Neuronal stem cell (in vitro differentiated cells): ENCODE measurements at regions not wholly inside any gene's neighbourhood (a gene's known extent, or its start where the extent isn't known, plus 50 kb on each side); places are given as distances from the start of the nearest gene placed in this dataset.

Source experiments
- DNase-seq: peaks from one replicate; pipeline ENCODE4 v3.0.0-alpha.2; 2013; ENCODE audit warnings: low spot score
- H2AFZ ChIP-seq: one replicate; pipeline ENCODE4 v1.6.1; 2013; ENCODE audit warnings: mild to moderate bottlenecking, low read length, inconsistent platforms
- H2AK5ac ChIP-seq: 2 replicates; pipeline ENCODE4 v1.6.1; 2013; ENCODE audit warnings: low read depth, mild to moderate bottlenecking, inconsistent platforms, low read length, moderate library complexity, mixed read lengths
- H2BK120ac ChIP-seq: 2 replicates; pipeline ENCODE4 v1.6.1; 2013; ENCODE audit warnings: low read depth, mild to moderate bottlenecking, inconsistent platforms, low read length, moderate library complexity, mixed read lengths
- H2BK12ac ChIP-seq: one replicate; pipeline ENCODE4 v1.6.1; 2013; ENCODE audit warnings: low read length, inconsistent platforms
- H2BK15ac ChIP-seq: 2 replicates; pipeline ENCODE4 v1.6.1; 2013; ENCODE audit warnings: mild to moderate bottlenecking, low read length, inconsistent platforms, mixed read lengths
- H2BK5ac ChIP-seq: one replicate; pipeline ENCODE4 v1.6.1; 2013; ENCODE audit warnings: inconsistent platforms, mild to moderate bottlenecking, low read length, moderate library complexity
- H3K14ac ChIP-seq: one replicate; pipeline ENCODE4 v1.6.1; 2013; ENCODE audit warnings: low read length, inconsistent platforms
- H3K18ac ChIP-seq: 2 replicates; pipeline ENCODE4 v1.6.1; 2013; ENCODE audit warnings: low read length, inconsistent platforms
- H3K23ac ChIP-seq: 2 replicates; pipeline ENCODE4 v1.6.1; 2013; ENCODE audit warnings: low read depth, mild to moderate bottlenecking, mixed read lengths, low read length, inconsistent platforms; ENCODE audit not compliant: poor library complexity
- H3K27ac ChIP-seq: replicated peaks from 3 replicates; pipeline ENCODE4 v1.5.1; 2013; ENCODE audit warnings: low read length, inconsistent platforms
- H3K27me3 ChIP-seq, 3 experiments: 2 replicates each; pipeline ENCODE4 v1.6.1; 2013; ENCODE audit warnings: low read length in 3 of 3, mild to moderate bottlenecking in 2 of 3, inconsistent platforms in 1 of 3, low read depth in 1 of 3, mixed read lengths in 1 of 3, moderate library complexity in 1 of 3; ENCODE audit not compliant: control insufficient read depth in 3 of 3, insufficient read depth in 3 of 3
- H3K36me3 ChIP-seq, 2 donors: replicated peaks in 1 of 2; 2 replicates each; pipeline ENCODE4 v1.6.1; 2013; ENCODE audit warnings: low read length in 2 of 2; ENCODE audit not compliant: control insufficient read depth in 2 of 2, insufficient read depth in 2 of 2
- H3K4ac ChIP-seq: 2 replicates; pipeline ENCODE4 v1.6.1; 2013; ENCODE audit warnings: inconsistent platforms, mild to moderate bottlenecking, low read length, moderate library complexity
- H3K4me1 ChIP-seq, 2 donors: 1 replicate in 1 of 2; 2 replicates in 1 of 2; pipeline ENCODE4 v1.6.1; 2013; ENCODE audit warnings: low read length in 2 of 2, low read depth in 1 of 2; ENCODE audit not compliant: control insufficient read depth in 2 of 2, insufficient read depth in 1 of 2
- H3K4me2 ChIP-seq: one replicate; pipeline ENCODE4 v1.6.1; 2013; ENCODE audit warnings: mild to moderate bottlenecking, low read length, inconsistent platforms; ENCODE audit not compliant: insufficient read depth, poor library complexity, severe bottlenecking
- H3K4me3 ChIP-seq, 2 donors: 2 replicates each; pipeline ENCODE4 v1.5.1; 2013; ENCODE audit warnings: low read length in 2 of 2, mild to moderate bottlenecking in 2 of 2, inconsistent platforms in 1 of 2, moderate library complexity in 1 of 2
- H3K79me1 ChIP-seq: one replicate; pipeline ENCODE4 v1.6.1; 2013; ENCODE audit warnings: low read depth, mild to moderate bottlenecking, inconsistent platforms, low read length, moderate library complexity
- H3K9ac ChIP-seq: one replicate; pipeline ENCODE4 v1.6.1; 2013; ENCODE audit warnings: mild to moderate bottlenecking, low read depth, low read length, inconsistent platforms; ENCODE audit not compliant: poor library complexity
- H3K9me3 ChIP-seq, 2 donors: replicated peaks in 1 of 2; 2 replicates each; pipeline versions ENCODE3 to v1.6.1; 2013; ENCODE audit warnings: low read length in 2 of 2, mild to moderate bottlenecking in 2 of 2, inconsistent platforms in 1 of 2, low read depth in 1 of 2, mixed read lengths in 1 of 2, moderate library complexity in 1 of 2; ENCODE audit not compliant: control insufficient read depth in 2 of 2, insufficient read depth in 1 of 2
- H4K8ac ChIP-seq: one replicate; pipeline ENCODE4 v1.6.1; 2013; ENCODE audit warnings: low read depth, mild to moderate bottlenecking, inconsistent platforms, low read length, moderate library complexity
- H4K91ac ChIP-seq: one replicate; pipeline ENCODE4 v1.6.1; 2013; ENCODE audit warnings: low read length, low read depth, mild to moderate bottlenecking, inconsistent platforms; ENCODE audit not compliant: poor library complexity
- WGBS, 2 donors: extraction: QIAGEN DNeasy Blood & Tissue Kit; methylation state at CpG; one replicate each; pipeline ENCODE4 v1.1.7; 2013; ENCODE audit warnings: missing lambda C conversion rate in 2 of 2, mixed read lengths in 1 of 2; ENCODE audit not compliant: insufficient read length in 2 of 2, insufficient replicate concordance in 1 of 2; ENCODE audit errors: extremely low coverage in 2 of 2; 5-methylcytosine and 5-hydroxymethylcytosine counted together

DNA sequence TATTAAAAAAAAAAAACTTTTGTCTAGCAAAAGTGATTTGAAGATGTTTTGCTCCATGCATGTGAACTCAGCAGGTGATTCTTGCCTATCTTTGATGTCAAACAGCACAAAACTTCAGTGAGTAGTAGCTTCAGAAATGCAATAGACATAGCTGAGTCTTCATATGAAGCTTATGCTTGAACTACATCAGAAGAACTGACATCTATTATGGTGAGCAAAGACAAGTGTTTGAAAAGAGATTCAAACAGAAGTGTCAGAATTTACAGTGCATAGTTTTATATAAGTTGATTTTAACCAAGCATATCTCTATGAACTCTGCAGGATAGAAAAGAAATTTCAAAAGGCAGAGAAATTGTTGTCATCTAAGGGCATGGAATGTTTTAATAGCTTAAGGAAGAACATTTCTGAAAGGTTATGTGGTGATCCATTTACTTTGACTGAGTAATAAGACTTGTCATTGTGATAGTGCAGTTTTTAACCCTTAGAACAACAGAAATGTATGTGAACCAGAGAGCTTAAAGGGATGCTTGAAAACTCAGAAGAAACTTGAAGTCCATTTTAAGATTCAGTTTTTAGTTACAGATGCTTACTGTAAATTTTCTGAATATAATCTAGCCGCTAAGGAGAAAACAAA is 351.4 kb downstream of the MDFIC start:
- H3K18ac ChIP-seq: no peak overlapping the region
- no peak overlapping the region for H3K14ac ChIP-seq
- no peak overlapping the region for H3K4me3 ChIP-seq
- H4K8ac ChIP-seq: no peak overlapping the region
- H3K23ac ChIP-seq: no peak overlapping the region
- no peaks in the 10 kb centered on the region for H3K36me3 ChIP-seq
- no peak for DNase-seq
- H3K4ac ChIP-seq: no peak overlapping the region
- no peaks in the 10 kb centered on the region for H3K4me1 ChIP-seq
- no peak overlapping the region for H2AK5ac ChIP-seq
- H2BK12ac ChIP-seq: no peak overlapping the region
- H3K27me3 ChIP-seq: no peaks in the 10 kb centered on the region
- no peak overlapping the region for H2BK120ac ChIP-seq
- H3K4me2 ChIP-seq: no peak overlapping the region
- H3K9me3 ChIP-seq: no peaks in the 10 kb centered on the region
- no peak overlapping the region for H3K9ac ChIP-seq
- no peaks in the 10 kb centered on the region for H3K79me1 ChIP-seq
- no peak overlapping the region for H4K91ac ChIP-seq
- no peak overlapping the region for H2BK5ac ChIP-seq
- no peak overlapping the region for H3K27ac ChIP-seq
- no peak overlapping the region for H2BK15ac ChIP-seq
- no CpG with 5 or more reads among the region's 1 CpG for WGBS, 2 donors
- no peak overlapping the region for H2AFZ ChIP-seq

DNA sequence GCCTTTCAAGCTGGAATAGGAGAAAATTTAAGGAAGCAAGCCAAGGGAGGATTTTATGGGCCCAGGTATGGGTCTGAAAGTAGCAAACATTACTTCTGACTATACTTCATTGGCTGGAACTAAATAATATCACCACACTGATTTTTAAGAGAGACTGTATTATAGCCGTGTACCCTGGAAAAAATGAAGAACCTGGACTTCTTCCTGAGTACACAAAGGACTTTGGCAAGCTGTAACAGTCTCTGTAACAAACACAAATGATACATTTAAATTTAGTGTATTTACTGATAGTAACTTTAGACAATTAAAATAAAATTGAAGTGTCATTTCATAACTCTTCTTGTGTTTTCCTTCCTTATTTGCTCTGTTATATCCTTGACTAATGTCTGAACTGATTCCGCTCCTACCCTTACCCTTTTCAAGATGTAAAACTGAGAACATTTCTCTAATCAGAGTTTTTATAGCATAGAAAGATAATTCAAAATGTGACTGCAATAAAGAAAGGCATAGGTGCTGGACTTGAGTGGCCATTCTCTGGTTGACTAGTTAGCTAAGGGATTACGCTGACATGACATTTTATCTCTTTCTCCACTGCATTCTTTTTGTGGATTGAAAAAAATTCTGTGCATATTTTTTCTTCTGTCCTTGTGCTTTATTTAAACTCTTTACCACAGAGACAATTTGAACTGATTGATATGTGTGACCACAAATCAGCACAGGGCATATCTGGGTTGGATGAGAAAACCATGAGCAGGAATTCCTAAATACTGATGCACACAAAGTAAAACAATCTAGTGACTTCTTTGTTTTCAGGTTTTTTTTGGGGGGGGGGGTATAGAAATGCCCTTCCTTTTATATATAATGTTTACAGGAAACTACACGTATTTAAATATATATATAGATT is 349.7 kb downstream of the MDFIC start:
- Histone ChIP-seq H2BK12ac (no peak overlapping the region), H3K23ac (no peak overlapping the region), H3K4me2 (no peak overlapping the region), H3K18ac (no peak overlapping the region), H3K4me1 (no peaks in the 10 kb centered on the region), H3K27ac (no peak overlapping the region), H3K9me3 (no peaks in the 10 kb centered on the region), H3K79me1 (no peaks in the 10 kb centered on the region), H2BK5ac (no peak overlapping the region), H4K8ac (no peak overlapping the region), H2BK15ac (no peak overlapping the region), H3K4me3 (no peak overlapping the region), H3K4ac (no peak overlapping the region), H2AK5ac (no peak overlapping the region), H4K91ac (no peak overlapping the region), H3K36me3 (no peaks in the 10 kb centered on the region), H2BK120ac (no peak overlapping the region), H3K14ac (no peak overlapping the region), H3K9ac (no peak overlapping the region), H2AFZ (no peak overlapping the region), H3K27me3 (no peaks in the 10 kb centered on the region)
- no CpG with 5 or more reads among the region's 4 CpGs for WGBS, 2 donors
- no peak for DNase-seq

DNA sequence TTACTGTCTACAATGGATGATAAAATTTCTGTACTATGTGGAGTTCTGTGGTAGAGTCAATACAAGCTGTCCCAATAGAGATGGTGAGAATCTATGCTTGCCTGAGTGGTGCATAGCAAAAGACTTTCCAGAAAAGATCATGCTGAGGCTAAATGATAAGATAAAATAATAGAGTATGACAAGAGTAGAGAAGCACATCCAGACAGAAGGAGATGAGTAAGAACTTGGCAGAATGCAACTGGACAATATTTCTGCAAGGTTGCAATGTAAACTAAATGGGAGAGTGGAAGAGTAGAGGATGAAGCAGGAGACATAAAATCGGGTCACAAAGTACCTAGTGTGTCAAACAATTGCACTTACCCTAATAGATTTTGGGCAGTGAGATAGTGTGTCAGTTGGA is 347.6 kb downstream of the MDFIC start:
- H3K4ac ChIP-seq: no peak overlapping the region
- DNase-seq: no peak
- no peak overlapping the region for H2BK12ac ChIP-seq
- no peak overlapping the region for H2BK15ac ChIP-seq
- H3K36me3 ChIP-seq: no peaks in the 10 kb centered on the region
- H2AK5ac ChIP-seq: no peak overlapping the region
- no peak overlapping the region for H3K14ac ChIP-seq
- no peak overlapping the region for H3K4me2 ChIP-seq
- H4K8ac ChIP-seq: no peak overlapping the region
- H3K9me3 ChIP-seq: no peaks in the 10 kb centered on the region
- no peak overlapping the region for H2AFZ ChIP-seq
- no CpG with 5 or more reads among the region's 1 CpG for WGBS, 2 donors
- H3K27me3 ChIP-seq: no peaks in the 10 kb centered on the region
- H3K9ac ChIP-seq: no peak overlapping the region
- H3K79me1 ChIP-seq: no peaks in the 10 kb centered on the region
- no peak overlapping the region for H4K91ac ChIP-seq
- no peak overlapping the region for H3K18ac ChIP-seq
- no peak overlapping the region for H2BK120ac ChIP-seq
- H3K4me3 ChIP-seq: no peak overlapping the region
- H3K4me1 ChIP-seq: no peaks in the 10 kb centered on the region
- no peak overlapping the region for H2BK5ac ChIP-seq
- H3K27ac ChIP-seq: no peak overlapping the region
- no peak overlapping the region for H3K23ac ChIP-seq

DNA sequence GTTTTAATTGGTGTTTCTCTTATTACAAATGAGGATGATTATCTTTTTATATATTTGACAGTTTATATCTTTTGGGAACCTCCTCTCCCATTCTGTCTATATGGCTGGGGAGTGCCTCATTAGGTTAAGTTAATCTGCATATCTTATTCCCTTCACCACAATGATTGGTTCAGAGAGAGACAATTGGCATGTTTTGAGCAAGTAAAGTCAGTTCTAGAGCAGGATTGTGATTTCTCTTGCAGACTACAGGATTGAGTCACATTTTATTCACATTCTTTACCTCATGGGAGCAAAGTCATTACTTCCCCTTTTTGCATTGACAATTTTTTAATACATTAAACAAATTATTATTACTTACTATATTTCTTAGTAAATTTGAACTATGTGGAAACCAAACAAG is 345.6 kb downstream of the MDFIC start:
- no peak for DNase-seq
- H2AFZ ChIP-seq: no peak overlapping the region
- no peak overlapping the region for H3K14ac ChIP-seq
- no peak overlapping the region for H3K9ac ChIP-seq
- no peak overlapping the region for H2BK15ac ChIP-seq
- no peak overlapping the region for H3K4me3 ChIP-seq
- H2BK12ac ChIP-seq: no peak overlapping the region
- H3K4me1 ChIP-seq: no peaks in the 10 kb centered on the region
- H3K27ac ChIP-seq: no peak overlapping the region
- H3K4me2 ChIP-seq: no peak overlapping the region
- no peak overlapping the region for H4K91ac ChIP-seq
- no peak overlapping the region for H3K23ac ChIP-seq
- no peak overlapping the region for H2BK120ac ChIP-seq
- H2AK5ac ChIP-seq: no peak overlapping the region
- no peak overlapping the region for H3K18ac ChIP-seq
- H3K79me1 ChIP-seq: no peaks in the 10 kb centered on the region
- no peak overlapping the region for H4K8ac ChIP-seq
- no peak overlapping the region for H3K4ac ChIP-seq
- H3K9me3 ChIP-seq: no peaks in the 10 kb centered on the region
- no peak overlapping the region for H2BK5ac ChIP-seq
- no peaks in the 10 kb centered on the region for H3K36me3 ChIP-seq
- H3K27me3 ChIP-seq: no peaks in the 10 kb centered on the region
